Loucy (cell line): ENCODE measurements at regions not wholly inside any gene's neighbourhood (a gene's known extent, or its start where the extent isn't known, plus 50 kb on each side); places are given as distances from the start of the nearest gene placed in this dataset.

Experiments used
- H2AFZ ChIP-seq: fragments of 200-600 bp; sonication (generic); 2 replicates; pipeline ENCODE4 v1.6.0; 2016; ENCODE audit warnings: antibody characterized with exemption, mild to moderate bottlenecking, low read length, moderate library complexity
- H3F3A ChIP-seq: fragments of 200-600 bp; 2 replicates; pipeline ENCODE4 v1.6.0; 2016; ENCODE audit warnings: antibody characterized with exemption, low read depth, mild to moderate bottlenecking
- H3K27me3 ChIP-seq: fragments of 200-600 bp; sonication (generic); 2 replicates; pipeline ENCODE4 v1.6.1; 2014; ENCODE audit warnings: low read length, mild to moderate bottlenecking; ENCODE audit not compliant: insufficient read depth, poor library complexity, severe bottlenecking
- H3K36me3 ChIP-seq: fragments of 200-600 bp; sonication (generic); 2 replicates; pipeline ENCODE4 v1.6.1; 2016; ENCODE audit warnings: low read length; ENCODE audit not compliant: insufficient read depth
- H3K4me1 ChIP-seq: fragments of 200-600 bp; sonication (generic); 2 replicates; pipeline ENCODE4 v1.5.1; 2014; ENCODE audit warnings: low read length, mild to moderate bottlenecking; ENCODE audit not compliant: insufficient read depth, poor library complexity, severe bottlenecking
- H3K4me2 ChIP-seq: fragments of 200-600 bp; sonication (generic); 2 replicates; pipeline ENCODE4 v1.6.0; 2014; ENCODE audit warnings: antibody characterized with exemption, low read length, low read depth, mild to moderate bottlenecking; ENCODE audit not compliant: poor library complexity, severe bottlenecking
- H3K4me3 ChIP-seq: fragments of 200-600 bp; sonication (generic); 2 replicates; pipeline ENCODE4 v1.5.1; 2014; ENCODE audit warnings: low read length, mild to moderate bottlenecking, mixed read lengths; ENCODE audit not compliant: poor library complexity, severe bottlenecking
- H3K79me2 ChIP-seq: fragments of 200-600 bp; sonication (generic); 2 replicates; pipeline ENCODE4 v1.6.1; 2014; ENCODE audit warnings: low read length; ENCODE audit not compliant: insufficient read depth
- H3K9ac ChIP-seq: fragments of 200-600 bp; sonication (generic); 2 replicates; pipeline ENCODE4 v1.6.0; 2014; ENCODE audit warnings: mild to moderate bottlenecking, low read depth, low read length, moderate library complexity; ENCODE audit not compliant: poor library complexity, severe bottlenecking
- H3K9me2 ChIP-seq: fragments of 200-600 bp; sonication (generic); replicated peaks from 2 replicates; pipeline ENCODE4 v1.6.1; 2016; ENCODE audit warnings: low read depth, low read length, mixed read lengths
- H3K9me3 ChIP-seq: fragments of 200-600 bp; sonication (generic); 2 replicates; pipeline ENCODE4 v1.6.1; 2014; ENCODE audit warnings: mild to moderate bottlenecking, antibody characterized with exemption, low read length, low read depth; ENCODE audit not compliant: insufficient read depth
- H4K20me1 ChIP-seq: fragments of 200-600 bp; sonication (generic); 2 replicates; pipeline ENCODE4 v1.6.0; 2014; ENCODE audit warnings: antibody characterized with exemption, low read length, mild to moderate bottlenecking; ENCODE audit not compliant: insufficient read depth, poor library complexity, severe bottlenecking
- EZH2phosphoT487 ChIP-seq: fragments of 200-600 bp; IDR thresholded peaks from 2 replicates; pipeline ENCODE4 v1.6.1; 2018; ENCODE audit warnings: antibody characterized with exemption, mild to moderate bottlenecking, moderate library complexity, borderline replicate concordance
- TF ChIP-seq, protein P1 (sequence below): fragments of 200-600 bp; sonication (generic); conservative IDR thresholded peaks from 2 replicates; pipeline ENCODE4 v1.5.1; 2014; ENCODE audit warnings: mild to moderate bottlenecking, antibody characterized with exemption, low read length

DNA sequence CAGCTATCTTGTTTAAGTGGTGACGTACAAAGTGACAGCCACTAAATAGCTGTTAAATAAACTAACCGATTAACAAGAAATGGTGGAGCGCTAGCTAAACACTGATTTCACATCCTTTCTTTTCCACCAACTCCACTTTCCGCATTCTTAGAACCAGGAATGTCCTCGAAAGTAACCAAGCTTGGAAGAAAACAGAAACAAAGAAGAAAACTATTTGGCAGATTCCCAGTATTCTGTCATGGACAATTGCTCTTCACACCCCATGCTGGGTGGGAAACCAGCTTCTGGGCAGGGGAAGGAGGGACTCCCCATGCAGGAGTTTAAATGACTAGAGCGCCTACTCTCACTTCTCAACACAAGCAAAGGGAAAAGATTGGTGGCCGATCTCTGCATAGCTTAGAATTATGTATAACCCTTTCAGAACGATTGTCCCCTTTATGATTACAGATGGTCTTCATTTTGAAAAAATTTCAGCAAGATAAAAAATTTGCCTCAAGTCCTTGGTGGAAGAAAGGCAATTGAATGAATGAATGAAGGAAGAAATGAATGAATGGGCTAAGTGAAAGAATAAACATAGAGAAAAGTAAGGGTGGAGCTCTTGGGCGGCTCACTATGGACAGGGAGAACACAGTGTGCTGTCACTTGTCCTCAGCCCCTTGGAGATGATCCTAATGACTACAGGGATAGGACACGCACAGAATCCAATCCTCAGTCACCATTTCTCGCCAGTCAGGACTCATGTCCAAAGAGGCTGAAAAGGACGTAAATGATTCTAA is 148.7 kb upstream of the NEDD9 start:
- no peaks in the 10 kb centered on the region for H3K79me2 ChIP-seq
- no peak for TF ChIP-seq EZH2phosphoT487
- TF ChIP-seq, protein P1, sequence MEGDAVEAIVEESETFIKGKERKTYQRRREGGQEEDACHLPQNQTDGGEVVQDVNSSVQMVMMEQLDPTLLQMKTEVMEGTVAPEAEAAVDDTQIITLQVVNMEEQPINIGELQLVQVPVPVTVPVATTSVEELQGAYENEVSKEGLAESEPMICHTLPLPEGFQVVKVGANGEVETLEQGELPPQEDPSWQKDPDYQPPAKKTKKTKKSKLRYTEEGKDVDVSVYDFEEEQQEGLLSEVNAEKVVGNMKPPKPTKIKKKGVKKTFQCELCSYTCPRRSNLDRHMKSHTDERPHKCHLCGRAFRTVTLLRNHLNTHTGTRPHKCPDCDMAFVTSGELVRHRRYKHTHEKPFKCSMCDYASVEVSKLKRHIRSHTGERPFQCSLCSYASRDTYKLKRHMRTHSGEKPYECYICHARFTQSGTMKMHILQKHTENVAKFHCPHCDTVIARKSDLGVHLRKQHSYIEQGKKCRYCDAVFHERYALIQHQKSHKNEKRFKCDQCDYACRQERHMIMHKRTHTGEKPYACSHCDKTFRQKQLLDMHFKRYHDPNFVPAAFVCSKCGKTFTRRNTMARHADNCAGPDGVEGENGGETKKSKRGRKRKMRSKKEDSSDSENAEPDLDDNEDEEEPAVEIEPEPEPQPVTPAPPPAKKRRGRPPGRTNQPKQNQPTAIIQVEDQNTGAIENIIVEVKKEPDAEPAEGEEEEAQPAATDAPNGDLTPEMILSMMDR = no peak
- no peaks in the 10 kb centered on the region for H3F3A ChIP-seq
- H3K4me2 ChIP-seq = peak overlapping the region; percentile 62
- H2AFZ ChIP-seq = peak overlapping the region; percentile 71; the same call in 1 of the 2 replicates
- H3K27me3 ChIP-seq = no peaks in the 10 kb centered on the region
- H3K4me1 ChIP-seq = peaks cover 7% of the 10 kb centered on the region
- no peaks in the 10 kb centered on the region for H3K9me2 ChIP-seq
- H3K9ac ChIP-seq = peak overlapping the region; percentile 54
- H4K20me1 ChIP-seq = no peaks in the 10 kb centered on the region
- H3K4me3 ChIP-seq = peak overlapping the region; percentile 71
- no peaks in the 10 kb centered on the region for H3K9me3 ChIP-seq
- H3K36me3 ChIP-seq = no peaks in the 10 kb centered on the region

DNA sequence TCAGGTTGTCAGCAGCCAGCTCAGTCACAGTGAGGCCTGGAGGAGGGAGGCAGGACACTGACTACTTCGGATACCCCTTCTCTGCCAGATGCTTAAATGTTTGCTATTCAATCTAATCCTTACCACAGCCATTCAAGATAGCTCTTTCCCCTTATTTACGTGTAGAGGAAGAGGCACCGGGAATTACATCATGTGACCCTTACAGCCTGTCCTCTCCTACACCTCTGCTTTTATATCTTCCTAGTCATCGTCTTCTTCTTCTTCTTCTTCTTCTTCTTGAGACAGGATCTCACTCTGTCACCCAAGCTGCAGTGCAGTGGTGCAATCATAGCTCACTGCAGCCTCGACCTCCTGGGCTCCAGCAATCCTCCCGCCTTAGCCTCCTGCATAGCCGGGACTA is 148.1 kb upstream of the NEDD9 start:
- no peaks in the 10 kb centered on the region for H3F3A ChIP-seq
- no peak overlapping the region for H3K9ac ChIP-seq
- H3K36me3 ChIP-seq = no peaks in the 10 kb centered on the region
- H2AFZ ChIP-seq = no peak overlapping the region
- no peaks in the 10 kb centered on the region for H3K9me3 ChIP-seq
- peaks cover 7% of the 10 kb centered on the region for H3K4me1 ChIP-seq
- peak overlapping the region; percentile 71 for H3K4me3 ChIP-seq
- peak overlapping the region; percentile 62 for H3K4me2 ChIP-seq
- H3K27me3 ChIP-seq = no peaks in the 10 kb centered on the region
- H4K20me1 ChIP-seq = no peaks in the 10 kb centered on the region
- H3K79me2 ChIP-seq = no peaks in the 10 kb centered on the region
- TF ChIP-seq EZH2phosphoT487 = no peak
- TF ChIP-seq, protein P1 = no peak
- H3K9me2 ChIP-seq = no peaks in the 10 kb centered on the region

DNA sequence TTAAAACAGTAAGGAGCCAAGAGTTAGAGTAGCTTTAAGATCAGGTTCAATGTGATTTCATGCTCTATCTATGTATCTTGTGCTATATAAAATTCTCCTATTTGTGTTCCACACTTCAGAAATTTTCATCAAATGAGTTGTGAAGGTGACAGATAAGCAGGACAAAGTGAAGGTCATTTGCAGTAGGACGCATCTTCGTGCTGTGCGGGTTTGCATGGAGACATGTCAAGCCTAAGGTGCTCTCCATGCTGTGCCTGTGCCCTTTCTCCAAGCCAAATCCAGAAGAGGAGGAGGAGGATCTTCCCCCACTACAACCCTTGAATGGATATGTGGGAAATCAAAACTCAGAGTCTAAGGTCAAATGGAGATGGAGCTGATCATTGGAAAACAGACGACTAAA is 147.3 kb upstream of the NEDD9 start:
- H3K4me3 ChIP-seq = no peak overlapping the region
- no peaks in the 10 kb centered on the region for H3K36me3 ChIP-seq

More for the DNA sequence above, 147.3 kb upstream of the NEDD9 start:
- H3K9me3 ChIP-seq = no peaks in the 10 kb centered on the region
- H3K9ac ChIP-seq = no peak overlapping the region
- no peaks in the 10 kb centered on the region for H3K27me3 ChIP-seq
- TF ChIP-seq, protein P1 = no peak
- no peak for TF ChIP-seq EZH2phosphoT487
- no peak overlapping the region for H2AFZ ChIP-seq
- no peaks in the 10 kb centered on the region for H4K20me1 ChIP-seq
- H3K9me2 ChIP-seq = no peaks in the 10 kb centered on the region
- H3K4me2 ChIP-seq = peak overlapping the region; percentile 62
- peaks cover 7% of the 10 kb centered on the region for H3K4me1 ChIP-seq
- H3K79me2 ChIP-seq = no peaks in the 10 kb centered on the region
- H3F3A ChIP-seq = no peaks in the 10 kb centered on the region
